Caco-2 (cell line): ENCODE measurements at regions not wholly inside any gene's neighbourhood (a gene's known extent, or its start where the extent isn't known, plus 50 kb on each side); places are given as distances from the start of the nearest gene placed in this dataset.

Source experiments
- BruUV-seq: library from RNA; stranded (reverse); fragments of 400-500 nt; replicated peaks from 2 replicates; lab custom pipeline; 2021; lab: Mats Ljungman, UMichigan
- CTCF ChIA-PET: fragments of 300-600 bp; sonication (Branson Sonifier 250); formaldehyde crosslinking; loops from one replicate; lab custom pipeline; 2022; ENCODE audit warnings: antibody characterized with exemption; lab: Charles Lee
- POLR2A ChIA-PET: fragments of 300-600 bp; sonication (Branson Sonifier 250); formaldehyde crosslinking; loops from one replicate; lab custom pipeline; 2022; ENCODE audit warnings: antibody characterized with exemption; lab: Charles Lee
- DNase-seq, 2 experiments: peaks; one replicate each; pipeline versions ENCODE4 v3.0.0 to v3.0.0-alpha.2; 2020 to 2022
- H3K27me3 ChIP-seq: replicated peaks from 2 replicates; pipeline ENCODE4 v1.6.0; 2011; ENCODE audit warnings: low read length; ENCODE audit not compliant: control insufficient read depth, insufficient read depth
- H3K36me3 ChIP-seq: 2 replicates; pipeline ENCODE4 v1.5.1; 2011; ENCODE audit warnings: low read length; ENCODE audit not compliant: control insufficient read depth, insufficient read depth
- H3K4me1 ChIP-seq: fragments of 250-450 bp; sonication (Bioruptor Pico); 2 replicates; pipeline ENCODE4 v1.5.1; 2020; ENCODE audit warnings: mild to moderate bottlenecking
- H3K4me3 ChIP-seq: 2 replicates; pipeline ENCODE4 v1.5.1; 2011; ENCODE audit warnings: low read depth, mild to moderate bottlenecking, control low read depth, low read length
- H3K9me3 ChIP-seq: fragments of 250-450 bp; sonication (Bioruptor Pico); 2 replicates; pipeline ENCODE4 v1.5.1; 2020; ENCODE audit warnings: mild to moderate bottlenecking, moderate library complexity
- H3K27ac Mint-ChIP-seq: one replicate; pipeline ENCODE4 v1.8.0; 2022; ENCODE audit warnings: mixed read lengths; ENCODE audit not compliant: unreplicated experiment
- H3K27me3 Mint-ChIP-seq: one replicate; pipeline ENCODE4 v1.8.0; 2022; ENCODE audit warnings: mixed read lengths; ENCODE audit not compliant: insufficient read depth, unreplicated experiment
- H3K36me3 Mint-ChIP-seq: one replicate; pipeline ENCODE4 v1.8.0; 2022; ENCODE audit warnings: mild to moderate bottlenecking, mixed read lengths; ENCODE audit not compliant: insufficient read depth, unreplicated experiment
- H3K4me1 Mint-ChIP-seq: one replicate; pipeline ENCODE4 v1.8.0; 2022; ENCODE audit warnings: low read depth, mixed read lengths; ENCODE audit not compliant: unreplicated experiment
- H3K4me3 Mint-ChIP-seq: one replicate; pipeline ENCODE4 v1.8.0; 2022; ENCODE audit warnings: mild to moderate bottlenecking, moderate library complexity, mixed read lengths; ENCODE audit not compliant: unreplicated experiment
- H3K9me3 Mint-ChIP-seq: one replicate; pipeline ENCODE4 v1.8.0; 2022; ENCODE audit warnings: mixed read lengths; ENCODE audit not compliant: unreplicated experiment
- CTCF ChIP-seq, 2 experiments: fragments of 200-600 bp in 1 of 2; IDR thresholded peaks; 1 replicate in 1 of 2; 2 replicates in 1 of 2; pipeline versions ENCODE4 v1.5.1 to v1.8.0; 2011 to 2022; ENCODE audit warnings: antibody characterized with exemption in 1 of 2, control low read depth in 1 of 2, inconsistent platforms in 1 of 2, low read depth in 1 of 2, low read length in 1 of 2, mild to moderate bottlenecking in 1 of 2, moderate library complexity in 1 of 2; ENCODE audit not compliant: insufficient read depth in 1 of 2, severe bottlenecking in 1 of 2, unreplicated experiment in 1 of 2
- intact Hi-C: fragments of 100-400 bp; cut with micrococcal nuclease; formaldehyde crosslinking; loops from one replicate; pipeline ENCODE4 v1.10.0; 2022; ENCODE audit not compliant: unreplicated experiment

- Histone ChIP-seq H3K4me3 (no peak overlapping the region), H3K4me1 (no peaks in the 10 kb centered on the region), H3K27me3 (no peaks in the 10 kb centered on the region; the same call in 1 of the 2 replicates), H3K9me3 (peaks cover 2% of the 10 kb centered on the region; the same call in 1 of the 2 replicates), H3K36me3 (no peaks in the 10 kb centered on the region)
- no TSS peak for BruUV-seq
- no peak for DNase-seq
- intact Hi-C loops, result no loop called here
- TF ChIP-seq CTCF (IDR thresholded peaks at IDR 0.05; ENCODE audit: insufficient read depth in 1 of 2, low read depth in 1 of 2, low read length in 1 of 2, severe bottlenecking in 1 of 2, unreplicated experiment in 1 of 2), result no peak
- peaks cover 9% of the 10 kb centered on the region for H3K27me3 Mint-ChIP-seq
- no peaks in the 10 kb centered on the region for H3K36me3 Mint-ChIP-seq
- no peak overlapping the region for H3K4me3 Mint-ChIP-seq
- no peaks in the 10 kb centered on the region for H3K9me3 Mint-ChIP-seq
- H3K4me1 Mint-ChIP-seq, result no peaks in the 10 kb centered on the region
- CTCF ChIA-PET, result no interaction called here
- POLR2A ChIA-PET, result no interaction called here
- H3K27ac Mint-ChIP-seq, result no peak overlapping the region
These were observed 107.1 kb upstream of the UBE3A start for GRCh38 chr15:25545889-25546288.

GRCh38 chr15:25545017-25545416, 106.2 kb upstream of the UBE3A start:
- DNase-seq, result no peak
- Mint-ChIP-seq H3K4me3 (no peak overlapping the region), H3K27ac (no peak overlapping the region), H3K27me3 (peaks cover 8% of the 10 kb centered on the region), H3K9me3 (no peaks in the 10 kb centered on the region), H3K36me3 (no peaks in the 10 kb centered on the region), H3K4me1 (no peaks in the 10 kb centered on the region)
- Histone ChIP-seq H3K4me3 (no peak overlapping the region), H3K27me3 (no peaks in the 10 kb centered on the region; the same call in 1 of the 2 replicates), H3K9me3 (peaks cover 2% of the 10 kb centered on the region; the same call in 1 of the 2 replicates), H3K36me3 (no peaks in the 10 kb centered on the region), H3K4me1 (no peaks in the 10 kb centered on the region)
- intact Hi-C loops, result no loop called here
- ChIA-PET POLR2A (no interaction called here), CTCF (no interaction called here)
- BruUV-seq, result no TSS peak
- no peak for TF ChIP-seq CTCF (IDR thresholded peaks at IDR 0.05; ENCODE audit: insufficient read depth in 1 of 2, low read depth in 1 of 2, low read length in 1 of 2, severe bottlenecking in 1 of 2, unreplicated experiment in 1 of 2)

GRCh38 chr15:25544076-25544475, 105.3 kb upstream of the UBE3A start:
- Mint-ChIP-seq H3K27ac (no peak overlapping the region), H3K9me3 (no peaks in the 10 kb centered on the region), H3K36me3 (no peaks in the 10 kb centered on the region), H3K4me1 (no peaks in the 10 kb centered on the region), H3K4me3 (no peak overlapping the region), H3K27me3 (peaks cover 7% of the 10 kb centered on the region)
- BruUV-seq, result no TSS peak
- Histone ChIP-seq H3K27me3 (no peaks in the 10 kb centered on the region; the same call in 1 of the 2 replicates), H3K4me3 (no peak overlapping the region), H3K4me1 (no peaks in the 10 kb centered on the region), H3K9me3 (peaks cover 2% of the 10 kb centered on the region; the same call in 1 of the 2 replicates), H3K36me3 (no peaks in the 10 kb centered on the region)
- CTCF ChIA-PET, result no interaction called here
- POLR2A ChIA-PET, result no interaction called here
- DNase-seq, result no peak
- intact Hi-C loops, result no loop called here
- TF ChIP-seq CTCF (IDR thresholded peaks at IDR 0.05; ENCODE audit: insufficient read depth in 1 of 2, low read depth in 1 of 2, low read length in 1 of 2, severe bottlenecking in 1 of 2, unreplicated experiment in 1 of 2), result no peak
